A549 (cell line): ENCODE measurements at regions not wholly inside any gene's neighbourhood (a gene's known extent, or its start where the extent isn't known, plus 50 kb on each side); places are given as distances from the start of the nearest gene placed in this dataset.

Source experiments
- ATAC-seq, 2 experiments: fragments of 200-7000 bp in 1 of 2; fragments of >200 bp in 1 of 2; cut with Nextera tagmentation in 1 of 2; cut with Tn5 transposase in 1 of 2; 3 replicates each; pipeline versions ENCODE4 v1.8.0 to v1.9.1; 2018 to 2020; ENCODE audit warnings: mild to moderate bottlenecking in 1 of 2, moderate library complexity in 1 of 2
- CTCF ChIA-PET: fragments of 300-600 bp; sonication (Branson Sonifier 250); formaldehyde crosslinking; extraction: SDS; loops from one replicate; lab custom pipeline; 2021; ENCODE audit warnings: antibody characterized with exemption, inconsistent platforms; lab: Yijun Ruan, JAX
- POLR2A ChIA-PET: fragments of 350-600 bp; formaldehyde crosslinking; extraction: SDS; loops from one replicate; lab custom pipeline; 2021; ENCODE audit warnings: antibody characterized with exemption, inconsistent platforms; lab: Yijun Ruan, JAX
- DNase-seq, 2 experiments: peaks; one replicate each; pipeline versions ENCODE4 v3.0.0 to v3.0.0-alpha.2; 2011 to 2016; ENCODE audit warnings: low read depth in 1 of 2, low spot score in 1 of 2
- FAIRE-seq: peaks from 2 replicates; lab custom pipeline; 2011; peaks lifted over from hg19 to GRCh38; lab: Jason Lieb, UNC
- H3K27ac ChIP-seq, 2 experiments: fragments of >200 bp; sonication (Bioruptor Twin); formaldehyde crosslinking; 3 replicates each; pipeline ENCODE4 v1.5.1; 2016 to 2017
- H3K4me1 ChIP-seq: fragments of >200 bp; sonication (Bioruptor Twin); formaldehyde crosslinking; 3 replicates; pipeline ENCODE4 v1.6.1; 2016
- H3K4me2 ChIP-seq: fragments of >200 bp; sonication (Bioruptor Twin); formaldehyde crosslinking; 3 replicates; pipeline ENCODE4 v1.6.1; 2016
- H3K4me3 ChIP-seq: fragments of >200 bp; sonication (Bioruptor Twin); formaldehyde crosslinking; 3 replicates; pipeline ENCODE4 v1.5.1; 2016
- H3K9me3 ChIP-seq: fragments of >200 bp; sonication (Bioruptor Twin); formaldehyde crosslinking; 3 replicates; pipeline ENCODE4 v1.6.1; 2016
- ATOH8 ChIP-seq: fragments of 250-450 bp; sonication (Bioruptor Pico); IDR thresholded peaks from 2 replicates; pipeline ENCODE4 v1.5.0; 2020; ENCODE audit warnings: low read depth, mild to moderate bottlenecking, moderate library complexity
- CBX8 ChIP-seq: fragments of 200-600 bp; sonication (generic); IDR thresholded peaks from 2 replicates; pipeline ENCODE4 v1.6.1; 2016
- E2F6 ChIP-seq: IDR thresholded peaks from 2 replicates; pipeline ENCODE4 v1.6.1; 2012; ENCODE audit warnings: low read depth, borderline replicate concordance
- EHMT2 ChIP-seq: fragments of 200-600 bp; sonication (generic); IDR thresholded peaks from 2 replicates; pipeline ENCODE4 v1.6.1; 2016; ENCODE audit warnings: antibody characterized with exemption, low read depth, mild to moderate bottlenecking, moderate library complexity
- EP300 ChIP-seq, 2 experiments: fragments of >200 bp; sonication (Bioruptor Twin); formaldehyde crosslinking; IDR thresholded peaks; 2 replicates in 1 of 2; 3 replicates in 1 of 2; pipeline ENCODE4 v1.6.1; 2016 to 2017
- ESRRA ChIP-seq: fragments of 150-350 bp; IDR thresholded peaks from 2 replicates; pipeline ENCODE4 v1.6.1; 2014; ENCODE audit warnings: mild to moderate bottlenecking, low read length, borderline replicate concordance
- HES2 ChIP-seq: fragments of >200 bp; sonication (Bioruptor Twin); formaldehyde crosslinking; IDR thresholded peaks from 2 replicates; pipeline ENCODE4 v1.6.1; 2016
- HOXA7 ChIP-seq: fragments of 250-450 bp; sonication (Bioruptor Pico); IDR thresholded peaks from 2 replicates; pipeline ENCODE4 v1.5.0; 2020; ENCODE audit warnings: mild to moderate bottlenecking, moderate library complexity
- HOXB5 ChIP-seq: fragments of 250-450 bp; sonication (Bioruptor Pico); IDR thresholded peaks from 2 replicates; pipeline ENCODE4 v1.5.0; 2020; ENCODE audit warnings: mild to moderate bottlenecking, moderate library complexity
- MYC ChIP-seq: IDR thresholded peaks from 2 replicates; pipeline ENCODE4 v1.6.1; 2012; ENCODE audit warnings: mild to moderate bottlenecking, inconsistent platforms, low read length, improper control_type of control experiment, borderline replicate concordance
- NFE2L2 ChIP-seq: fragments of 150-350 bp; conservative IDR thresholded peaks from 2 replicates; pipeline ENCODE4 v1.6.1; 2014; ENCODE audit warnings: low read length
- NR3C1 ChIP-seq: fragments of >200 bp; sonication (Bioruptor Twin); formaldehyde crosslinking; IDR thresholded peaks from 3 replicates; pipeline ENCODE4 v1.6.1; 2017
- PHF8 ChIP-seq: fragments of 200-600 bp; sonication (generic); IDR thresholded peaks from 2 replicates; pipeline ENCODE4 v1.6.1; 2016; ENCODE audit warnings: low read depth, mild to moderate bottlenecking, antibody characterized with exemption, moderate library complexity, borderline replicate concordance
- RFX5 ChIP-seq: fragments of 450-650 bp; IDR thresholded peaks from 2 replicates; pipeline ENCODE4 v1.7.1; 2014; ENCODE audit warnings: antibody characterized with exemption, mild to moderate bottlenecking, moderate library complexity
- TFCP2L1 ChIP-seq: fragments of 250-450 bp; sonication (Bioruptor Pico); IDR thresholded peaks from 2 replicates; pipeline ENCODE4 v1.5.0; 2021; ENCODE audit warnings: mild to moderate bottlenecking
- ZC3H11A ChIP-seq: fragments of 450-650 bp; IDR thresholded peaks from 2 replicates; pipeline ENCODE4 v1.6.1; 2014; ENCODE audit warnings: antibody characterized with exemption, mild to moderate bottlenecking
- ZFP36 ChIP-seq: fragments of 450-650 bp; IDR thresholded peaks from 2 replicates; pipeline ENCODE4 v1.6.1; 2014; ENCODE audit warnings: borderline replicate concordance; ENCODE audit not compliant: partially characterized antibody
- WGBS: methylation state at CpG from one replicate; pipeline ENCODE4 v1.1.6; 2017; ENCODE audit errors: missing lambda C conversion rate; 5-methylcytosine and 5-hydroxymethylcytosine counted together
- TF ChIP-seq, protein P1 (sequence below): fragments of >200 bp; sonication (Bioruptor Twin); formaldehyde crosslinking; IDR thresholded peaks from 3 replicates; pipeline ENCODE4 v1.5.1; 2016
- TF ChIP-seq, protein P2 (sequence below): IDR thresholded peaks from 2 replicates; pipeline ENCODE4 v1.6.1; 2012

DNA sequence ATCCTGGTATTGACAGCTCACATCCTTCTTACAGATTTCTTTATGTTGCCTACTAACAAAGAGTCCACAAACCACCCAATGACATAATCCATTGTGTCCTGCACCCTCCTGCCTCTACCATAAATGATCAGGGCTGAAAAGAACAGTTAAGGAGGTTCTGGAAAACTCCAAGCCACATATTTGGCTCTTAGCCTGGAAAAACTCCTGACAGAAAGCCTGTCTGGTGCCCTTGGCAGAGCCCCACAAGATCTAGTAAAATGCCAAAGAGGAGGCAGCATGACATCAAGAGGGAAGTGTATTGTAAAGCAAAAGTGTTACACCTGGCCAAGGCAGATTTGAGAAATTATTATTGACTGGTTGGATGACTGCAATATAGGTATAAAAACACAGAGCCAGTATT lies 126.4 kb upstream of the VGLL2 start:
- CTCF ChIA-PET = interaction anchor here (1.2 kb wide), 1 partner anchor 56 kb away, joined by 3 read pairs; no protein-coding TSS in a partner anchor
- POLR2A ChIA-PET = no interaction called here
- no peak overlapping the region for H3K4me2 ChIP-seq
- ATAC-seq (no peak), DNase-seq (no peak), FAIRE-seq (no peak)
- H3K27ac ChIP-seq = no peak overlapping the region
- no peaks in the 10 kb centered on the region for H3K9me3 ChIP-seq
- TF ChIP-seq EHMT2 (no peak), PHF8 (no peak), EP300 (IDR thresholded peaks at IDR 0.05) (no peak), CBX8 (no peak), RFX5 (no peak), ESRRA (no peak), ATOH8 (CRISPR knock-in tag) (no peak), HOXB5 (CRISPR knock-in tag) (no peak), NFE2L2 (no peak)
- H3K4me3 ChIP-seq = no peak overlapping the region
- H3K4me1 ChIP-seq = no peaks in the 10 kb centered on the region

- ChIA-PET POLR2A (no interaction called here), CTCF (no interaction called here)
- FAIRE-seq (no peak), ATAC-seq (no peak), DNase-seq (no peak)
- WGBS = 53% methylated on average over 3 of the region's 3 CpGs
- Histone ChIP-seq H3K4me1 (no peaks in the 10 kb centered on the region), H3K9me3 (no peaks in the 10 kb centered on the region), H3K4me3 (no peak overlapping the region), H3K4me2 (no peak overlapping the region), H3K27ac (no peak overlapping the region)
- TF ChIP-seq ZC3H11A (no peak), HES2 (no peak), E2F6 (no peak), TFCP2L1 (no peak), NR3C1 (no peak), HOXA7 (CRISPR knock-in tag) (no peak)
- TF ChIP-seq, protein P1, sequence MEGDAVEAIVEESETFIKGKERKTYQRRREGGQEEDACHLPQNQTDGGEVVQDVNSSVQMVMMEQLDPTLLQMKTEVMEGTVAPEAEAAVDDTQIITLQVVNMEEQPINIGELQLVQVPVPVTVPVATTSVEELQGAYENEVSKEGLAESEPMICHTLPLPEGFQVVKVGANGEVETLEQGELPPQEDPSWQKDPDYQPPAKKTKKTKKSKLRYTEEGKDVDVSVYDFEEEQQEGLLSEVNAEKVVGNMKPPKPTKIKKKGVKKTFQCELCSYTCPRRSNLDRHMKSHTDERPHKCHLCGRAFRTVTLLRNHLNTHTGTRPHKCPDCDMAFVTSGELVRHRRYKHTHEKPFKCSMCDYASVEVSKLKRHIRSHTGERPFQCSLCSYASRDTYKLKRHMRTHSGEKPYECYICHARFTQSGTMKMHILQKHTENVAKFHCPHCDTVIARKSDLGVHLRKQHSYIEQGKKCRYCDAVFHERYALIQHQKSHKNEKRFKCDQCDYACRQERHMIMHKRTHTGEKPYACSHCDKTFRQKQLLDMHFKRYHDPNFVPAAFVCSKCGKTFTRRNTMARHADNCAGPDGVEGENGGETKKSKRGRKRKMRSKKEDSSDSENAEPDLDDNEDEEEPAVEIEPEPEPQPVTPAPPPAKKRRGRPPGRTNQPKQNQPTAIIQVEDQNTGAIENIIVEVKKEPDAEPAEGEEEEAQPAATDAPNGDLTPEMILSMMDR = no peak
These were observed 123.2 kb upstream of the VGLL2 start for GRCh38 chr6:117142142-117142541.

GRCh38 chr6:117142995-117143394 lies 122.4 kb upstream of the VGLL2 start:
- Histone ChIP-seq H3K4me1 (no peaks in the 10 kb centered on the region), H3K4me2 (no peak overlapping the region), H3K9me3 (no peaks in the 10 kb centered on the region), H3K4me3 (no peak overlapping the region), H3K27ac (no peak overlapping the region)
- WGBS = 17% methylated on average over 1 of the region's 1 CpG
- FAIRE-seq (no peak), DNase-seq (no peak), ATAC-seq (no peak)
- POLR2A ChIA-PET = no interaction called here
- CTCF ChIA-PET = no interaction called here
- no peak for TF ChIP-seq HOXB5 (CRISPR knock-in tag)
- TF ChIP-seq MYC = no peak
- TF ChIP-seq EHMT2 = no peak
- TF ChIP-seq ZFP36 = no peak
- TF ChIP-seq, protein P2, sequence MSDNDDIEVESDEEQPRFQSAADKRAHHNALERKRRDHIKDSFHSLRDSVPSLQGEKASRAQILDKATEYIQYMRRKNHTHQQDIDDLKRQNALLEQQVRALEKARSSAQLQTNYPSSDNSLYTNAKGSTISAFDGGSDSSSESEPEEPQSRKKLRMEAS = no peak
- no peak for TF ChIP-seq E2F6
